IMR-90 (cell line): ENCODE measurements at regions not wholly inside any gene's neighbourhood (a gene's known extent, or its start where the extent isn't known, plus 50 kb on each side); places are given as distances from the start of the nearest gene placed in this dataset.

Source experiments
- ATAC-seq: fragments of 200-7000 bp; cut with Tn5 transposase; 2 replicates; pipeline ENCODE4 v1.9.1; 2020; ENCODE audit warnings: low read depth, mild to moderate bottlenecking, moderate library complexity
- BruUV-seq: library from RNA; stranded (reverse); fragments of 400-500 nt; replicated peaks from 2 replicates; lab custom pipeline; 2021; lab: Mats Ljungman, UMichigan
- CTCF ChIA-PET: fragments of 300-600 bp; formaldehyde crosslinking; extraction: SDS; loops from one replicate; lab custom pipeline; 2021; ENCODE audit warnings: antibody characterized with exemption; lab: Yijun Ruan, JAX
- POLR2A ChIA-PET: fragments of 300-600 bp; sonication (Branson Sonifier 250); formaldehyde crosslinking; loops from one replicate; lab custom pipeline; 2022; ENCODE audit warnings: antibody characterized with exemption; ENCODE audit not compliant: unreplicated experiment; lab: Charles Lee
- DNase-seq: peaks from one replicate; pipeline ENCODE4 v3.0.0; 2013
- H2AFZ ChIP-seq: replicated peaks from 2 replicates; pipeline ENCODE3; 2013; ENCODE audit warnings: low read length, mild to moderate bottlenecking; ENCODE audit not compliant: poor library complexity
- H2AK5ac ChIP-seq: 2 replicates; pipeline ENCODE4 v1.6.1; 2013; ENCODE audit warnings: low read depth, low read length, inconsistent platforms
- H2AK9ac ChIP-seq: replicated peaks from 2 replicates; pipeline ENCODE3; 2013; ENCODE audit warnings: mild to moderate bottlenecking, low read depth, low read length, moderate library complexity; ENCODE audit not compliant: poor library complexity
- H2BK120ac ChIP-seq: 2 replicates; pipeline ENCODE4 v1.6.1; 2013; ENCODE audit warnings: low read depth, low read length, inconsistent platforms
- H2BK15ac ChIP-seq: 3 replicates; pipeline ENCODE4 v1.6.1; 2013; ENCODE audit warnings: low read depth, low read length, inconsistent platforms
- H2BK20ac ChIP-seq: 2 replicates; pipeline ENCODE4 v1.6.1; 2013; ENCODE audit warnings: low read depth, mild to moderate bottlenecking, inconsistent platforms, low read length, moderate library complexity
- H2BK5ac ChIP-seq: 2 replicates; pipeline ENCODE4 v1.6.1; 2013; ENCODE audit warnings: mild to moderate bottlenecking, low read depth, low read length, inconsistent platforms; ENCODE audit not compliant: poor library complexity, severe bottlenecking
- H3K14ac ChIP-seq: replicated peaks from 2 replicates; pipeline ENCODE4 v1.6.1; 2013; ENCODE audit warnings: low read depth, low read length, inconsistent platforms
- H3K18ac ChIP-seq: 2 replicates; pipeline ENCODE4 v1.6.1; 2013; ENCODE audit warnings: low read depth, low read length, control low read depth
- H3K23ac ChIP-seq: 2 replicates; pipeline ENCODE4 v1.6.1; 2013; ENCODE audit warnings: low read depth, low read length, inconsistent platforms
- H3K27ac ChIP-seq: 2 replicates; pipeline ENCODE4 v1.5.1; 2013; ENCODE audit warnings: mild to moderate bottlenecking, control low read depth, low read length; ENCODE audit not compliant: insufficient read depth
- H3K27me3 ChIP-seq: 2 replicates; pipeline ENCODE4 v1.6.1; 2013; ENCODE audit warnings: low read length; ENCODE audit not compliant: control insufficient read depth, insufficient read depth
- H3K36me3 ChIP-seq: 2 replicates; pipeline ENCODE4 v1.6.1; 2013; ENCODE audit warnings: low read length, mixed read lengths; ENCODE audit not compliant: control insufficient read depth, insufficient read depth
- H3K4ac ChIP-seq: 2 replicates; pipeline ENCODE4 v1.6.1; 2013; ENCODE audit warnings: low read depth, low read length, inconsistent platforms
- H3K4me1 ChIP-seq: 2 replicates; pipeline ENCODE4 v1.6.1; 2013; ENCODE audit warnings: low read length, mixed read lengths; ENCODE audit not compliant: control insufficient read depth, insufficient read depth
- H3K4me2 ChIP-seq: 2 replicates; pipeline ENCODE4 v1.6.1; 2013; ENCODE audit warnings: low read depth, mild to moderate bottlenecking, control low read depth, low read length, moderate library complexity
- H3K4me3 ChIP-seq: 2 replicates; pipeline ENCODE4 v1.5.1; 2013; ENCODE audit warnings: low read depth, mild to moderate bottlenecking, control low read depth, low read length, moderate library complexity; ENCODE audit not compliant: insufficient read depth
- H3K56ac ChIP-seq: 2 replicates; pipeline ENCODE4 v1.6.1; 2013; ENCODE audit warnings: low read length, inconsistent platforms; ENCODE audit not compliant: insufficient read depth; ENCODE audit errors: extremely low read depth
- H3K79me1 ChIP-seq, 2 experiments: 2 replicates each; pipeline ENCODE4 v1.6.1; 2013; ENCODE audit warnings: low read length in 2 of 2, inconsistent platforms in 1 of 2, low read depth in 1 of 2
- H3K9ac ChIP-seq: 2 replicates; pipeline ENCODE4 v1.6.1; 2013; ENCODE audit warnings: low read depth, low read length, control low read depth
- H3K9me1 ChIP-seq: 2 replicates; pipeline ENCODE4 v1.6.1; 2013; ENCODE audit warnings: low read length, inconsistent platforms; ENCODE audit not compliant: insufficient read depth
- H3K9me3 ChIP-seq: 2 replicates; pipeline ENCODE4 v1.6.1; 2013; ENCODE audit warnings: low read length; ENCODE audit not compliant: control insufficient read depth, insufficient read depth
- H4K20me1 ChIP-seq: 2 replicates; pipeline ENCODE4 v1.6.1; 2013; ENCODE audit warnings: low read length, inconsistent platforms; ENCODE audit not compliant: insufficient read depth
- H4K5ac ChIP-seq: 2 replicates; pipeline ENCODE4 v1.6.1; 2013; ENCODE audit warnings: mild to moderate bottlenecking, low read depth, low read length, control low read depth
- H4K8ac ChIP-seq, 2 experiments: 2 replicates each; pipeline ENCODE4 v1.6.1; 2013; ENCODE audit warnings: low read depth in 2 of 2, low read length in 2 of 2, control low read depth in 1 of 2, inconsistent platforms in 1 of 2
- H4K91ac ChIP-seq: 2 replicates; pipeline ENCODE4 v1.6.1; 2013; ENCODE audit warnings: low read depth, low read length, inconsistent platforms; ENCODE audit not compliant: insufficient read depth
- CEBPB ChIP-seq: IDR thresholded peaks from 2 replicates; pipeline ENCODE4 v1.6.1; 2012; ENCODE audit warnings: low read depth, low read length, improper control_type of control experiment
- FOS ChIP-seq: fragments of 150-350 bp; IDR thresholded peaks from 2 replicates; pipeline ENCODE4 v1.6.1; 2016; ENCODE audit warnings: low read depth, low read length
- MAFK ChIP-seq: IDR thresholded peaks from 2 replicates; pipeline ENCODE4 v1.6.1; 2012; ENCODE audit warnings: low read depth, low read length, improper control_type of control experiment
- MXI1 ChIP-seq: IDR thresholded peaks from 2 replicates; pipeline ENCODE4 v1.6.1; 2012; ENCODE audit warnings: low read depth, mild to moderate bottlenecking, low read length, moderate library complexity, borderline replicate concordance
- RFX5 ChIP-seq: IDR thresholded peaks from 2 replicates; pipeline ENCODE4 v1.8.0; 2012; ENCODE audit warnings: low read depth, mild to moderate bottlenecking, low read length, moderate library complexity
- WGBS, 2 experiments: methylation state at CpG; one replicate each; pipeline versions ENCODE4 v1.1.5 to v1.1.7; 2013; ENCODE audit warnings: missing lambda C conversion rate in 2 of 2; ENCODE audit not compliant: insufficient read length in 1 of 2; ENCODE audit errors: extremely low coverage in 2 of 2; 5-methylcytosine and 5-hydroxymethylcytosine counted together
- dilution Hi-C: fragments of 300-500 bp; cut with HindIII; formaldehyde crosslinking; loops from one replicate; pipeline ENCODE4 v1.14.3; 2018; ENCODE audit warnings: low sequenced_read_pairs; ENCODE audit not compliant: unreplicated experiment
- in situ Hi-C: fragments of 300-500 bp; cut with MboI; formaldehyde crosslinking; loops from 3 replicates; pipeline ENCODE4 v1.14.3; 2019; ENCODE audit warnings: low sequenced_read_pairs, inconsistent platforms, mixed read lengths
- intact Hi-C: fragments of 100-400 bp; cut with micrococcal nuclease; formaldehyde crosslinking; loops from 2 replicates; pipeline ENCODE4 v1.10.0; 2022
- TF ChIP-seq, protein P1 (sequence below): fragments of 150-350 bp; IDR thresholded peaks from 2 replicates; pipeline ENCODE4 v1.6.1; 2017; ENCODE audit warnings: mild to moderate bottlenecking, antibody characterized with exemption, low read length, low read depth

DNA sequence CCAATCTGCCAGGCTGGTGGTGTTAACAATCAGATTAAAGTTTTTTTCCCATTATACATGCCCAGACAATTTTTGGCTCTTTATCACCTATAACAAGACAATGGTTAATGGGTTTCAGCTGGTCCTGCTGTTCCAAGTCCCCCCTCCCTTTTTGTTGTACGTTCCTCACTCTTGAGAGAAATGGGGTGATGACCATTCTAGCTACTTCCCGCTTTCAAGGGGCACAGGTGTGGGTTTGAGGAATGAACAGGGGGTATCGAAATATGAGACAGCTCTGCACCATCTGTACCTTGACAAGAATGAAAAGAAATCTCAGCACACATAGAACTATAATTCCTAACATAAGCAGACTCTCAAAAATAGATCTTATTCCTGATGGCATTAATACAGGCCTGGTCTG is 326.8 kb downstream of the PTPRU start:
- Histone ChIP-seq H4K20me1 (no peaks in the 10 kb centered on the region), H3K56ac (no peak overlapping the region), H3K4me1 (no peaks in the 10 kb centered on the region), H2AFZ (no peak overlapping the region), H2BK15ac (no peak overlapping the region), H2BK5ac (no peak overlapping the region), H3K9ac (no peak overlapping the region), H3K18ac (no peak overlapping the region), H3K23ac (no peak overlapping the region), H3K36me3 (no peaks in the 10 kb centered on the region), H3K79me1 (no peaks in the 10 kb centered on the region), H3K4me3 (no peak overlapping the region), H3K27me3 (no peaks in the 10 kb centered on the region; the same call in none of the 2 replicates), H4K5ac (no peak overlapping the region), H3K9me1 (no peaks in the 10 kb centered on the region), H3K27ac (no peak overlapping the region), H2BK120ac (no peak overlapping the region), H2BK20ac (no peak overlapping the region), H2AK9ac (no peak overlapping the region), H3K4ac (no peak overlapping the region), H3K9me3 (peaks cover 19% of the 10 kb centered on the region), H3K4me2 (no peak overlapping the region), H4K91ac (no peak overlapping the region), H3K14ac (no peak overlapping the region), H4K8ac (no peak overlapping the region), H2AK5ac (no peak overlapping the region)
- CTCF ChIA-PET, result interaction anchor here (0.6 kb wide), 2 partner anchors 17 to 790 kb away, joined by 3 to 4 read pairs; no protein-coding TSS in a partner anchor
- BruUV-seq, result no TSS peak
- POLR2A ChIA-PET, result no interaction called here
- DNase-seq, result no peak
- intact Hi-C loops, result no loop called here
- dilution Hi-C loops, result no loop called here
- in situ Hi-C loops, result no loop called here
- no peak for ATAC-seq
- WGBS, 2 experiments, result no CpG with 5 or more reads among the region's 3 CpGs
- TF ChIP-seq MAFK, result no peak
- TF ChIP-seq CEBPB, result no peak
- TF ChIP-seq, protein P1, sequence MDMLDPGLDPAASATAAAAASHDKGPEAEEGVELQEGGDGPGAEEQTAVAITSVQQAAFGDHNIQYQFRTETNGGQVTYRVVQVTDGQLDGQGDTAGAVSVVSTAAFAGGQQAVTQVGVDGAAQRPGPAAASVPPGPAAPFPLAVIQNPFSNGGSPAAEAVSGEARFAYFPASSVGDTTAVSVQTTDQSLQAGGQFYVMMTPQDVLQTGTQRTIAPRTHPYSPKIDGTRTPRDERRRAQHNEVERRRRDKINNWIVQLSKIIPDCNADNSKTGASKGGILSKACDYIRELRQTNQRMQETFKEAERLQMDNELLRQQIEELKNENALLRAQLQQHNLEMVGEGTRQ, result no peak
- TF ChIP-seq RFX5, result no peak
- TF ChIP-seq MXI1, result no peak
- TF ChIP-seq FOS, result no peak
